ENCODE measurements at regions not wholly inside any gene's neighbourhood (a gene's known extent, or its start where the extent isn't known, plus 50 kb on each side); places are given as distances from the start of the nearest gene placed in this dataset.

GRCh38 chr12:102596687-102597086 is 116.3 kb upstream of the IGF1 start:
- Mint-ChIP-seq H3K4me1 (ENCODE audit: unreplicated experiment) (peaks cover 20% of the 10 kb centered on the region), H3K36me3 (ENCODE audit: low read depth, unreplicated experiment) (no peaks in the 10 kb centered on the region), H3K9me3 (ENCODE audit: unreplicated experiment) (no peaks in the 10 kb centered on the region)

GRCh38 chr12:102596031-102596430 is 115.7 kb upstream of the IGF1 start:
- TF ChIP-seq, protein P1, sequence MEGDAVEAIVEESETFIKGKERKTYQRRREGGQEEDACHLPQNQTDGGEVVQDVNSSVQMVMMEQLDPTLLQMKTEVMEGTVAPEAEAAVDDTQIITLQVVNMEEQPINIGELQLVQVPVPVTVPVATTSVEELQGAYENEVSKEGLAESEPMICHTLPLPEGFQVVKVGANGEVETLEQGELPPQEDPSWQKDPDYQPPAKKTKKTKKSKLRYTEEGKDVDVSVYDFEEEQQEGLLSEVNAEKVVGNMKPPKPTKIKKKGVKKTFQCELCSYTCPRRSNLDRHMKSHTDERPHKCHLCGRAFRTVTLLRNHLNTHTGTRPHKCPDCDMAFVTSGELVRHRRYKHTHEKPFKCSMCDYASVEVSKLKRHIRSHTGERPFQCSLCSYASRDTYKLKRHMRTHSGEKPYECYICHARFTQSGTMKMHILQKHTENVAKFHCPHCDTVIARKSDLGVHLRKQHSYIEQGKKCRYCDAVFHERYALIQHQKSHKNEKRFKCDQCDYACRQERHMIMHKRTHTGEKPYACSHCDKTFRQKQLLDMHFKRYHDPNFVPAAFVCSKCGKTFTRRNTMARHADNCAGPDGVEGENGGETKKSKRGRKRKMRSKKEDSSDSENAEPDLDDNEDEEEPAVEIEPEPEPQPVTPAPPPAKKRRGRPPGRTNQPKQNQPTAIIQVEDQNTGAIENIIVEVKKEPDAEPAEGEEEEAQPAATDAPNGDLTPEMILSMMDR (IDR thresholded peaks at IDR 0.05; ENCODE audit: unreplicated experiment) = no peak

More at GRCh38 chr12:102596687-102597086, 116.3 kb upstream of the IGF1 start:
- Mint-ChIP-seq H3K27ac (ENCODE audit: unreplicated experiment) (no peak overlapping the region), H3K27me3 (ENCODE audit: unreplicated experiment) (peaks cover 2% of the 10 kb centered on the region), H3K4me3 (ENCODE audit: unreplicated experiment) (no peak overlapping the region)
- no peak for DNase-seq (ENCODE audit: low spot score)
- TF ChIP-seq, protein P1 (IDR thresholded peaks at IDR 0.05; ENCODE audit: unreplicated experiment) = no peak

DNA sequence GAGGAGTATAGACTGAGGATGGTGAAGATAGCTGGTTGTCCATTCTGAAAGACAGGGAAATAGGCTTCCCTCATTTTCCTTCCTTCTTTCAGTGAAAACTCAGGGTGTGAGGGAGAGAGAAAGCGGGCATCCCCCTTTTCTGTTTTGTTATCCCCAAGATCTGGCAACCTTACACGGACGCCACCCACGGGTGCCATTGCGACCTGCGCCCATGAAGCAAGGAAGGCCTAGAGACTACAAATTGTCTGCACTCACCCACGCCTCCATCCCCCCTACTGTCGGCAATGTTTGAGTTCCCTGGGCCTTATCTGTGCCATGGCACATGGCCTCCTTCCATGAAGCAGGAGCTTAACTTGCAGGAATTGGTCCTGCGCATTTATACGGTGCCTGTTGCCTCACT is 115.0 kb upstream of the IGF1 start:
- Mint-ChIP-seq H3K4me1 (ENCODE audit: unreplicated experiment) (peaks cover 20% of the 10 kb centered on the region), H3K27me3 (ENCODE audit: unreplicated experiment) (peaks cover 2% of the 10 kb centered on the region), H3K4me3 (ENCODE audit: unreplicated experiment) (no peak overlapping the region), H3K9me3 (ENCODE audit: unreplicated experiment) (no peaks in the 10 kb centered on the region), H3K27ac (ENCODE audit: unreplicated experiment) (no peak overlapping the region), H3K36me3 (ENCODE audit: low read depth, unreplicated experiment) (no peaks in the 10 kb centered on the region)
- TF ChIP-seq, protein P1 (IDR thresholded peaks at IDR 0.05; ENCODE audit: unreplicated experiment) = no peak
- DNase-seq (ENCODE audit: low spot score) = no peak

More at GRCh38 chr12:102596031-102596430, 115.7 kb upstream of the IGF1 start:
- Mint-ChIP-seq H3K36me3 (ENCODE audit: low read depth, unreplicated experiment) (no peaks in the 10 kb centered on the region), H3K27ac (ENCODE audit: unreplicated experiment) (no peak overlapping the region), H3K4me1 (ENCODE audit: unreplicated experiment) (peaks cover 20% of the 10 kb centered on the region), H3K27me3 (ENCODE audit: unreplicated experiment) (peaks cover 2% of the 10 kb centered on the region), H3K9me3 (ENCODE audit: unreplicated experiment) (no peaks in the 10 kb centered on the region), H3K4me3 (ENCODE audit: unreplicated experiment) (no peak overlapping the region)
- no peak for DNase-seq (ENCODE audit: low spot score)

- Mint-ChIP-seq H3K4me3 (ENCODE audit: unreplicated experiment) (no peak overlapping the region), H3K27me3 (ENCODE audit: unreplicated experiment) (peaks cover 2% of the 10 kb centered on the region), H3K36me3 (ENCODE audit: low read depth, unreplicated experiment) (no peaks in the 10 kb centered on the region), H3K27ac (ENCODE audit: unreplicated experiment) (no peak overlapping the region), H3K9me3 (ENCODE audit: unreplicated experiment) (no peaks in the 10 kb centered on the region), H3K4me1 (ENCODE audit: unreplicated experiment) (peaks cover 16% of the 10 kb centered on the region)
- DNase-seq (ENCODE audit: low spot score) = no peak
- TF ChIP-seq, protein P1 (IDR thresholded peaks at IDR 0.05; ENCODE audit: unreplicated experiment) = no peak
Measured at GRCh38 chr12:102593134-102593533, 112.8 kb upstream of the IGF1 start.

- no peak for DNase-seq (ENCODE audit: low spot score)
- no peak overlapping the region for H3K4me3 Mint-ChIP-seq (ENCODE audit: unreplicated experiment)
- no peak overlapping the region for H3K27ac Mint-ChIP-seq (ENCODE audit: unreplicated experiment)
- no peaks in the 10 kb centered on the region for H3K36me3 Mint-ChIP-seq (ENCODE audit: low read depth, unreplicated experiment)
- no peaks in the 10 kb centered on the region for H3K9me3 Mint-ChIP-seq (ENCODE audit: unreplicated experiment)
- TF ChIP-seq, protein P1 (IDR thresholded peaks at IDR 0.05; ENCODE audit: unreplicated experiment) = no peak
- peaks cover 2% of the 10 kb centered on the region for H3K27me3 Mint-ChIP-seq (ENCODE audit: unreplicated experiment)
- H3K4me1 Mint-ChIP-seq (ENCODE audit: unreplicated experiment) = peaks cover 15% of the 10 kb centered on the region
Measured at GRCh38 chr12:102592134-102592533, 111.8 kb upstream of the IGF1 start.
